Brain microvascular endothelial cell (primary cell): ENCODE measurements at regions not wholly inside any gene's neighbourhood (a gene's known extent, or its start where the extent isn't known, plus 50 kb on each side); places are given as distances from the start of the nearest gene placed in this dataset.

Experiments used
- DNase-seq: peaks from one replicate; pipeline ENCODE4 v3.0.0-alpha.2; 2020
- H3K27ac ChIP-seq: fragments of 250-450 bp; sonication (Bioruptor Pico); 2 replicates; pipeline ENCODE4 v1.5.1; 2020; ENCODE audit warnings: mild to moderate bottlenecking, moderate library complexity
- H3K27me3 ChIP-seq: fragments of 250-450 bp; sonication (Bioruptor Pico); replicated peaks from 2 replicates; pipeline ENCODE4 v1.5.1; 2020; ENCODE audit warnings: mild to moderate bottlenecking
- H3K36me3 ChIP-seq: fragments of 250-450 bp; sonication (Bioruptor Pico); replicated peaks from 2 replicates; pipeline ENCODE4 v1.5.1; 2020; ENCODE audit warnings: mild to moderate bottlenecking
- H3K4me3 ChIP-seq: 2 replicates; pipeline ENCODE4 v1.5.1; 2011; ENCODE audit warnings: low read depth, mild to moderate bottlenecking, control low read depth, low read length, moderate library complexity
- in situ Hi-C: cut with HindIII; loops from 2 replicates; pipeline ENCODE4 v1.10.0; 2017; ENCODE audit warnings: low sequenced_read_pairs, low pct_ligation_motif_present
- TF ChIP-seq, protein P1 (sequence below): IDR thresholded peaks from 2 replicates; pipeline ENCODE4 v1.5.1; 2011; ENCODE audit warnings: low read depth, mild to moderate bottlenecking, moderate library complexity, low read length, control low read depth, inconsistent platforms; ENCODE audit errors: missing control alignments

DNA sequence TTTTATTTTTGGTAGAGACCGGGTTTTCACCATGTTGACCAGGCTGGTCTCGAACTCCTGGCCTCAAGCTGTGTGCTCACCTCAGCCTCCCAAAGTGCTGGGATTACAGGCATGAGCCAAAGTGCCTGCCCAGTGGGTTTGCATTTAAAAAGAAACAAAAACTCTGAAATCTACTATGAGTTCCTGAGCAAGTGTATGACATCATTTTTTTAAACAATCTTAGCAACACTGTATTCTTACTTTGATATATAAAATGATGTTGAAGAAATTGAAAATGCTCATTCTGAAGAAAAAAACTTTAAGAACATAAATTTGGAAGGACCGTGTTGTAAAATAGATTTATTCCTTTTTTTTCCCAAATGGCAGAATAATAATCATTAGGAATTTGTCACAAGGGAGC is 1199.7 kb downstream of the DIAPH3 start:
- Histone ChIP-seq H3K36me3 (no peaks in the 10 kb centered on the region), H3K27me3 (no peaks in the 10 kb centered on the region), H3K4me3 (no peak overlapping the region), H3K27ac (no peak overlapping the region)
- in situ Hi-C loops = no loop called here
- TF ChIP-seq, protein P1, sequence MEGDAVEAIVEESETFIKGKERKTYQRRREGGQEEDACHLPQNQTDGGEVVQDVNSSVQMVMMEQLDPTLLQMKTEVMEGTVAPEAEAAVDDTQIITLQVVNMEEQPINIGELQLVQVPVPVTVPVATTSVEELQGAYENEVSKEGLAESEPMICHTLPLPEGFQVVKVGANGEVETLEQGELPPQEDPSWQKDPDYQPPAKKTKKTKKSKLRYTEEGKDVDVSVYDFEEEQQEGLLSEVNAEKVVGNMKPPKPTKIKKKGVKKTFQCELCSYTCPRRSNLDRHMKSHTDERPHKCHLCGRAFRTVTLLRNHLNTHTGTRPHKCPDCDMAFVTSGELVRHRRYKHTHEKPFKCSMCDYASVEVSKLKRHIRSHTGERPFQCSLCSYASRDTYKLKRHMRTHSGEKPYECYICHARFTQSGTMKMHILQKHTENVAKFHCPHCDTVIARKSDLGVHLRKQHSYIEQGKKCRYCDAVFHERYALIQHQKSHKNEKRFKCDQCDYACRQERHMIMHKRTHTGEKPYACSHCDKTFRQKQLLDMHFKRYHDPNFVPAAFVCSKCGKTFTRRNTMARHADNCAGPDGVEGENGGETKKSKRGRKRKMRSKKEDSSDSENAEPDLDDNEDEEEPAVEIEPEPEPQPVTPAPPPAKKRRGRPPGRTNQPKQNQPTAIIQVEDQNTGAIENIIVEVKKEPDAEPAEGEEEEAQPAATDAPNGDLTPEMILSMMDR = no peak
- no peak for DNase-seq

DNA sequence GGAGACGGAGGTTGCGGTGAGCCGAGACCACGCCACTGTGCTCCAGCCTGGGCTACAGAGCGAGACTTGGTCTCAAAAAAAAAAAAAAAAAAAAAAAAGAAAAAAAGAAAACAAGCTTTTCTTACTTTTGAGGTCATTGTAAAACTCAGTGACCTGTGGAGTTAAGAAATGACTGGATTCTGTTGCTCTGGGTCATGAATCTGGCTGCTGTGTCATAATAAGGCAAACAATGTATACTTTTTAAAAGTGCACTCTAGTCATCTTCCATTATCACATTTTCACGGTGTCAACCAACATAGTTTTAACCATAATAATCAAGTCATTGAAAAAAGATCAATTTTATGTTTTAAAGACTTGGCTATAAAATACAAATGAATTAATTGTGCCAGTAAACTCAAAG is 1186.6 kb downstream of the DIAPH3 start:
- Histone ChIP-seq H3K36me3 (no peaks in the 10 kb centered on the region), H3K27ac (no peak overlapping the region), H3K27me3 (no peaks in the 10 kb centered on the region), H3K4me3 (no peak overlapping the region)
- no peak for DNase-seq
- TF ChIP-seq, protein P1 = no peak
- in situ Hi-C loops = no loop called here

DNA sequence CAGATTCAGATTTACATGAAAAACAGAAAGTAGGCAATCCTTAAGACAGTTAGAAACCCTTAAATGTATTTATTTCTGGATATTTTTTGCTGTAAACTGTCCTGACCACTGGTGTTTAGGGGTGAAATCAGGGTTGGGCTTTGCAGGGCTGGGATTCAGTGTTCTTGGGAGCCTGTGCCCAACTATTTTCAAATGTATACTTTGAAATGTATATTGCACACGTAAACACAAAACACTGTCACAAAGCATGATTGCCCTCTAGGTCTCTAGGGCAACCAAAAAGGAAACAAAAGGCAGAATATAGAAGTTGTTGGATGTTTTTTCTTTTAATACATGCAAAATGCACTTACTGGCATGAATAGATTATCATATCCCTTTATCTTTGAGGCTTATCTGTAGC is 1185.4 kb downstream of the DIAPH3 start:
- Histone ChIP-seq H3K27me3 (no peaks in the 10 kb centered on the region), H3K27ac (no peak overlapping the region), H3K4me3 (no peak overlapping the region), H3K36me3 (no peaks in the 10 kb centered on the region)
- TF ChIP-seq, protein P1 = no peak
- no peak for DNase-seq
- in situ Hi-C loops = no loop called here

DNA sequence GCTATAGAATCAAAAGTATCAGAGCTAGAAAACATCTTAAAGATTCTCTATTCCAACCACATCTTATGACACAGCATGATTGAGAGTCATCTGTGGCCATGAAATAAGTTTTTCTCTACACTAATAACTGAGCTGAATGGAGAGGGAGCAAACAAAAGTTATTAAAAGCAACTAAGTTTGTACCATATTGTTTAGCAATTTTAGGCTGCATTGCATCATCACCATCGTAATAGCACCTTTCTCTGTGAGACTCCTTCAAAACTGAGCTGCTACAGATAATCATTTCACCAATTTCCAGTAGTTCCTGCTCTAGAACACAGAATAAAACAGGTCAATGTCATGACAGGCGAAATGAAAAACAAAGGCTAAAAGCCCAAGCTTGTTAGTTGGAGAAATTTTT is 1183.9 kb downstream of the DIAPH3 start:
- Histone ChIP-seq H3K27ac (no peak overlapping the region), H3K4me3 (no peak overlapping the region), H3K36me3 (no peaks in the 10 kb centered on the region), H3K27me3 (no peaks in the 10 kb centered on the region)
- DNase-seq = no peak
- in situ Hi-C loops = no loop called here
- TF ChIP-seq, protein P1 = no peak

DNA sequence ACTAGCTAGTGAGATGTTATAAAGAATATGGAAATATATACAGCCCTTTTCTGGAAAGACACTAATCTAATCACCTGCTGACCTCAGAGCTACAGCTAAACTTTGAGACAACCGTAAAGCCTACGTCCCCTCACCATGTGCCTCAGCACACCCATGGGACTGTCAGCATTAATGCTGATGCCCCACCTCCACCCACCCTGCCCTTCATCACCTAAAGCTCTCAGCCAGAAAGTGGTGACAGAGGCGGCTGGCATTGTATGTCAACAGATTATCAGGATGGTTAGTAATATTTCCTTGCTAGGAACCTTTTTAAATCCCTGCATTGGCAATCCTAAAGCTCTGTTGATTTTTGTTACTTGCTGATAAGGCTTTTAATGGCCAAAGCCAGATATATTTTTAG is 1177.9 kb downstream of the DIAPH3 start:
- H3K27me3 ChIP-seq = no peaks in the 10 kb centered on the region
- H3K4me3 ChIP-seq = no peak overlapping the region
- no peak overlapping the region for H3K27ac ChIP-seq
- TF ChIP-seq, protein P1 = no peak
- no peak for DNase-seq
- H3K36me3 ChIP-seq = no peaks in the 10 kb centered on the region
- in situ Hi-C loops = no loop called here

DNA sequence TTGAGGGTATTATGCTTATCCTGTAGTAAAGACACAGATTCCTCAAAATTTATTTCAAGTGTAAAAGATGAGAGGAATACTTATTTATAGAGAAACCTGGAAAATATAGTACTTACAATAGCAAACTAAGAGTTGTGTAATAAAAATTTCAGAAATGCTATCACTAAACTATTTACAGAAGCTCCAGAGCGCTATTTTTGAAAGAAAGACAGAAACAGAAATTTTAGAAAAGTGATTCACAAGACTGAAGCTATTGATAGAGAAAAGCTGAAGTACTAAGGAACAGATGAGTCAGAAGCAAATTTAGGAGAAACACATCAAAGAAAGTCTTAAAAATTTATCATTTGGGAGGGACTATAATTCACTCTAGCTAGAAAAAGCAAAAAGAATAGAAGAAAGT is 1174.2 kb downstream of the DIAPH3 start:
- in situ Hi-C loops = no loop called here
- Histone ChIP-seq H3K36me3 (no peaks in the 10 kb centered on the region), H3K27me3 (no peaks in the 10 kb centered on the region), H3K4me3 (no peak overlapping the region), H3K27ac (no peak overlapping the region)
- TF ChIP-seq, protein P1 = no peak
- DNase-seq = no peak
